K562 (cell line): ENCODE measurements at regions not wholly inside any gene's neighbourhood (a gene's known extent, or its start where the extent isn't known, plus 50 kb on each side); places are given as distances from the start of the nearest gene placed in this dataset.

ENCODE experiments used
- CBX3 ChIP-seq, 2 experiments: IDR thresholded peaks; 1 replicate in 1 of 2; 2 replicates in 1 of 2; pipeline ENCODE4 v1.6.1; 2012; ENCODE audit warnings: inconsistent platforms in 2 of 2, low read length in 2 of 2, borderline replicate concordance in 1 of 2, control low read depth in 1 of 2
- EZH2 ChIP-seq: IDR thresholded peaks from 2 replicates; pipeline ENCODE4 v1.6.1; 2012; ENCODE audit warnings: low read depth, mild to moderate bottlenecking, inconsistent platforms, low read length, borderline replicate concordance
- POLR2AphosphoS5 ChIP-seq: IDR thresholded peaks from 2 replicates; pipeline ENCODE4 v1.6.1; 2011; ENCODE audit warnings: mild to moderate bottlenecking, low read depth, low read length, moderate library complexity; ENCODE audit not compliant: control insufficient read depth, insufficient read depth
- RBM15 ChIP-seq: fragments of 200-400 bp; formaldehyde crosslinking; IDR thresholded peaks from 2 replicates; pipeline ENCODE4 v1.6.1; 2018; ENCODE audit warnings: mild to moderate bottlenecking, low read length, moderate library complexity; ENCODE audit not compliant: insufficient read depth
- TF ChIP-seq, protein P1 (sequence below), 2 experiments: IDR thresholded peaks; 2 replicates each; pipeline ENCODE4 v1.6.1; 2012; ENCODE audit warnings: improper control_type of control experiment in 2 of 2, low read depth in 2 of 2, low read length in 2 of 2, borderline replicate concordance in 1 of 2
- TF ChIP-seq, protein P2 (sequence below), 3 experiments: IDR thresholded peaks in 2 of 3; conservative IDR thresholded peaks in 1 of 3; 2 replicates each; pipeline ENCODE4 v1.5.1; 2011 to 2012; ENCODE audit warnings: low read length in 3 of 3, mild to moderate bottlenecking in 3 of 3, control low read depth in 2 of 3, improper control_type of control experiment in 1 of 3, inconsistent platforms in 1 of 3, low read depth in 1 of 3, mixed read lengths in 1 of 3, moderate library complexity in 1 of 3; ENCODE audit not compliant: insufficient read depth in 2 of 3

DNA sequence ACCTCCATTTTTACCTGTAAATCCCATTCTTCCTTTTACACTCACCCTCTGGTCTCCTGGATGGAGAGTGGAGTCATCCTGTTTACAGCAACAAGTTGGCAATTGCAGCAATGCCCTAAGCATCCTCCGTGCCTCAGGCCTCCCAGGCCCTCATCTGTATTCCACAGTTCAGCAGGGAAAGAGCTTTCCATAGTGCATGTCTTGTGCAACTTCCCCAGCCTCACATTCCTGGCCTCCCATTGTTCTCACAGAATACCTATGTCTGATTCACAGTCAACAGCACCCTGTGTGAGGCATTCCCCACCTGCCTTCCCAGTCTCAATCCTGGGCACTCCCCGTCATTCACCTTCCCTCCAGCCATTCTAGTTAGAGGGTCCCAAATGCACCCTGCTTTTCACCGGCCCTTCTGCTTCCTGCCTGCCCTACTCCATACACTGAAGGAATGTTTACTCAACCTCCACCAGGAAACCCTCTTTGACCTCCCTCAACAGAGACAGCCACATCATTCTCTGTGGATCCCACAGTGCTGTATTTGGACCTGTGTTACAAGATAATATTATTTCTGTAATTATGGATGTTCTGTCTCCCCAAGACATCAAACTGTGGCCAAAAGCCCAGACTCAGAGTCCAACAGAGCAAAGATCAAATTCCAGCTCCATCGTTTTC lies 405.7 kb downstream of the BUD13 start:
- TF ChIP-seq CBX3 (IDR thresholded peaks at IDR 0.05; ENCODE audit: borderline replicate concordance in 1 of 2, low read length in 2 of 2) (no peak), RBM15 (no peak), EZH2 (no peak), POLR2AphosphoS5 (no peak)
- TF ChIP-seq, protein P1, sequence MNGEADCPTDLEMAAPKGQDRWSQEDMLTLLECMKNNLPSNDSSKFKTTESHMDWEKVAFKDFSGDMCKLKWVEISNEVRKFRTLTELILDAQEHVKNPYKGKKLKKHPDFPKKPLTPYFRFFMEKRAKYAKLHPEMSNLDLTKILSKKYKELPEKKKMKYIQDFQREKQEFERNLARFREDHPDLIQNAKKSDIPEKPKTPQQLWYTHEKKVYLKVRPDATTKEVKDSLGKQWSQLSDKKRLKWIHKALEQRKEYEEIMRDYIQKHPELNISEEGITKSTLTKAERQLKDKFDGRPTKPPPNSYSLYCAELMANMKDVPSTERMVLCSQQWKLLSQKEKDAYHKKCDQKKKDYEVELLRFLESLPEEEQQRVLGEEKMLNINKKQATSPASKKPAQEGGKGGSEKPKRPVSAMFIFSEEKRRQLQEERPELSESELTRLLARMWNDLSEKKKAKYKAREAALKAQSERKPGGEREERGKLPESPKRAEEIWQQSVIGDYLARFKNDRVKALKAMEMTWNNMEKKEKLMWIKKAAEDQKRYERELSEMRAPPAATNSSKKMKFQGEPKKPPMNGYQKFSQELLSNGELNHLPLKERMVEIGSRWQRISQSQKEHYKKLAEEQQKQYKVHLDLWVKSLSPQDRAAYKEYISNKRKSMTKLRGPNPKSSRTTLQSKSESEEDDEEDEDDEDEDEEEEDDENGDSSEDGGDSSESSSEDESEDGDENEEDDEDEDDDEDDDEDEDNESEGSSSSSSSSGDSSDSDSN (IDR thresholded peaks at IDR 0.05; ENCODE audit: borderline replicate concordance in 1 of 2, low read depth in 2 of 2, low read length in 2 of 2): no peak
- TF ChIP-seq, protein P2, sequence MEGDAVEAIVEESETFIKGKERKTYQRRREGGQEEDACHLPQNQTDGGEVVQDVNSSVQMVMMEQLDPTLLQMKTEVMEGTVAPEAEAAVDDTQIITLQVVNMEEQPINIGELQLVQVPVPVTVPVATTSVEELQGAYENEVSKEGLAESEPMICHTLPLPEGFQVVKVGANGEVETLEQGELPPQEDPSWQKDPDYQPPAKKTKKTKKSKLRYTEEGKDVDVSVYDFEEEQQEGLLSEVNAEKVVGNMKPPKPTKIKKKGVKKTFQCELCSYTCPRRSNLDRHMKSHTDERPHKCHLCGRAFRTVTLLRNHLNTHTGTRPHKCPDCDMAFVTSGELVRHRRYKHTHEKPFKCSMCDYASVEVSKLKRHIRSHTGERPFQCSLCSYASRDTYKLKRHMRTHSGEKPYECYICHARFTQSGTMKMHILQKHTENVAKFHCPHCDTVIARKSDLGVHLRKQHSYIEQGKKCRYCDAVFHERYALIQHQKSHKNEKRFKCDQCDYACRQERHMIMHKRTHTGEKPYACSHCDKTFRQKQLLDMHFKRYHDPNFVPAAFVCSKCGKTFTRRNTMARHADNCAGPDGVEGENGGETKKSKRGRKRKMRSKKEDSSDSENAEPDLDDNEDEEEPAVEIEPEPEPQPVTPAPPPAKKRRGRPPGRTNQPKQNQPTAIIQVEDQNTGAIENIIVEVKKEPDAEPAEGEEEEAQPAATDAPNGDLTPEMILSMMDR (IDR thresholded peaks at IDR 0.05 in 2 of 3, conservative IDR thresholded peaks at IDR 0.05 in 1 of 3; ENCODE audit: insufficient read depth in 2 of 3, low read depth in 1 of 3, low read length in 3 of 3): no peak
